Neuronal stem cell (in vitro differentiated cells): ENCODE measurements at regions not wholly inside any gene's neighbourhood (a gene's known extent, or its start where the extent isn't known, plus 50 kb on each side); places are given as distances from the start of the nearest gene placed in this dataset.
A peak's percentile ranks its signal among the peaks of the same experiment; 100 is the strongest.

Source experiments
- DNase-seq: peaks from one replicate; pipeline ENCODE4 v3.0.0-alpha.2; 2013; ENCODE audit warnings: low spot score
- H2AFZ ChIP-seq: one replicate; pipeline ENCODE4 v1.6.1; 2013; ENCODE audit warnings: mild to moderate bottlenecking, low read length, inconsistent platforms
- H2AK5ac ChIP-seq: 2 replicates; pipeline ENCODE4 v1.6.1; 2013; ENCODE audit warnings: low read depth, mild to moderate bottlenecking, inconsistent platforms, low read length, moderate library complexity, mixed read lengths
- H2BK120ac ChIP-seq: 2 replicates; pipeline ENCODE4 v1.6.1; 2013; ENCODE audit warnings: low read depth, mild to moderate bottlenecking, inconsistent platforms, low read length, moderate library complexity, mixed read lengths
- H2BK12ac ChIP-seq: one replicate; pipeline ENCODE4 v1.6.1; 2013; ENCODE audit warnings: low read length, inconsistent platforms
- H2BK15ac ChIP-seq: 2 replicates; pipeline ENCODE4 v1.6.1; 2013; ENCODE audit warnings: mild to moderate bottlenecking, low read length, inconsistent platforms, mixed read lengths
- H2BK5ac ChIP-seq: one replicate; pipeline ENCODE4 v1.6.1; 2013; ENCODE audit warnings: inconsistent platforms, mild to moderate bottlenecking, low read length, moderate library complexity
- H3K14ac ChIP-seq: one replicate; pipeline ENCODE4 v1.6.1; 2013; ENCODE audit warnings: low read length, inconsistent platforms
- H3K18ac ChIP-seq: 2 replicates; pipeline ENCODE4 v1.6.1; 2013; ENCODE audit warnings: low read length, inconsistent platforms
- H3K23ac ChIP-seq: 2 replicates; pipeline ENCODE4 v1.6.1; 2013; ENCODE audit warnings: low read depth, mild to moderate bottlenecking, mixed read lengths, low read length, inconsistent platforms; ENCODE audit not compliant: poor library complexity
- H3K27ac ChIP-seq: replicated peaks from 3 replicates; pipeline ENCODE4 v1.5.1; 2013; ENCODE audit warnings: low read length, inconsistent platforms
- H3K27me3 ChIP-seq, 3 experiments: 2 replicates each; pipeline ENCODE4 v1.6.1; 2013; ENCODE audit warnings: low read length in 3 of 3, mild to moderate bottlenecking in 2 of 3, inconsistent platforms in 1 of 3, low read depth in 1 of 3, mixed read lengths in 1 of 3, moderate library complexity in 1 of 3; ENCODE audit not compliant: control insufficient read depth in 3 of 3, insufficient read depth in 3 of 3
- H3K36me3 ChIP-seq, 2 donors: replicated peaks in 1 of 2; 2 replicates each; pipeline ENCODE4 v1.6.1; 2013; ENCODE audit warnings: low read length in 2 of 2; ENCODE audit not compliant: control insufficient read depth in 2 of 2, insufficient read depth in 2 of 2
- H3K4ac ChIP-seq: 2 replicates; pipeline ENCODE4 v1.6.1; 2013; ENCODE audit warnings: inconsistent platforms, mild to moderate bottlenecking, low read length, moderate library complexity
- H3K4me1 ChIP-seq, 2 donors: 1 replicate in 1 of 2; 2 replicates in 1 of 2; pipeline ENCODE4 v1.6.1; 2013; ENCODE audit warnings: low read length in 2 of 2, low read depth in 1 of 2; ENCODE audit not compliant: control insufficient read depth in 2 of 2, insufficient read depth in 1 of 2
- H3K4me2 ChIP-seq: one replicate; pipeline ENCODE4 v1.6.1; 2013; ENCODE audit warnings: mild to moderate bottlenecking, low read length, inconsistent platforms; ENCODE audit not compliant: insufficient read depth, poor library complexity, severe bottlenecking
- H3K4me3 ChIP-seq, 2 donors: 2 replicates each; pipeline ENCODE4 v1.5.1; 2013; ENCODE audit warnings: low read length in 2 of 2, mild to moderate bottlenecking in 2 of 2, inconsistent platforms in 1 of 2, moderate library complexity in 1 of 2
- H3K79me1 ChIP-seq: one replicate; pipeline ENCODE4 v1.6.1; 2013; ENCODE audit warnings: low read depth, mild to moderate bottlenecking, inconsistent platforms, low read length, moderate library complexity
- H3K9ac ChIP-seq: one replicate; pipeline ENCODE4 v1.6.1; 2013; ENCODE audit warnings: mild to moderate bottlenecking, low read depth, low read length, inconsistent platforms; ENCODE audit not compliant: poor library complexity
- H3K9me3 ChIP-seq, 2 donors: replicated peaks in 1 of 2; 2 replicates each; pipeline versions ENCODE3 to v1.6.1; 2013; ENCODE audit warnings: low read length in 2 of 2, mild to moderate bottlenecking in 2 of 2, inconsistent platforms in 1 of 2, low read depth in 1 of 2, mixed read lengths in 1 of 2, moderate library complexity in 1 of 2; ENCODE audit not compliant: control insufficient read depth in 2 of 2, insufficient read depth in 1 of 2
- H4K8ac ChIP-seq: one replicate; pipeline ENCODE4 v1.6.1; 2013; ENCODE audit warnings: low read depth, mild to moderate bottlenecking, inconsistent platforms, low read length, moderate library complexity
- H4K91ac ChIP-seq: one replicate; pipeline ENCODE4 v1.6.1; 2013; ENCODE audit warnings: low read length, low read depth, mild to moderate bottlenecking, inconsistent platforms; ENCODE audit not compliant: poor library complexity
- WGBS, 2 donors: extraction: QIAGEN DNeasy Blood & Tissue Kit; methylation state at CpG; one replicate each; pipeline ENCODE4 v1.1.7; 2013; ENCODE audit warnings: missing lambda C conversion rate in 2 of 2, mixed read lengths in 1 of 2; ENCODE audit not compliant: insufficient read length in 2 of 2, insufficient replicate concordance in 1 of 2; ENCODE audit errors: extremely low coverage in 2 of 2; 5-methylcytosine and 5-hydroxymethylcytosine counted together

- H3K27me3 ChIP-seq = peaks cover 0 to 4% (median 0%) of the 10 kb centered on the region in 3 experiments
- H3K4me1 ChIP-seq = no peaks in the 10 kb centered on the region
- no peak overlapping the region for H4K91ac ChIP-seq
- no peak overlapping the region for H2BK120ac ChIP-seq
- H3K14ac ChIP-seq = no peak overlapping the region
- H2BK5ac ChIP-seq = no peak overlapping the region
- no peak overlapping the region for H2AK5ac ChIP-seq
- no peaks in the 10 kb centered on the region for H3K79me1 ChIP-seq
- DNase-seq = no peak
- no peaks in the 10 kb centered on the region for H3K36me3 ChIP-seq
- no peak overlapping the region for H3K23ac ChIP-seq
- no CpG with 5 or more reads among the region's 3 CpGs for WGBS, 2 donors
- H4K8ac ChIP-seq = no peak overlapping the region
- no peak overlapping the region for H2BK12ac ChIP-seq
- peaks cover 0 to 5% of the 10 kb centered on the region in 2 donors for H3K9me3 ChIP-seq
- no peak overlapping the region for H3K4me3 ChIP-seq
- H3K4ac ChIP-seq = no peak overlapping the region
- peak overlapping the region; percentile 62 for H3K18ac ChIP-seq
- H2BK15ac ChIP-seq = no peak overlapping the region
- H2AFZ ChIP-seq = no peak overlapping the region
- no peak overlapping the region for H3K4me2 ChIP-seq
- H3K27ac ChIP-seq = no peak overlapping the region
- H3K9ac ChIP-seq = no peak overlapping the region
Measured at GRCh38 chr6:1510239-1510638, 99.5 kb upstream of the FOXC1 start.

- no peak overlapping the region for H2BK12ac ChIP-seq
- no peak overlapping the region for H3K9ac ChIP-seq
- H3K4me2 ChIP-seq = no peak overlapping the region
- no peak overlapping the region for H3K27ac ChIP-seq
- H4K8ac ChIP-seq = no peak overlapping the region
- no peak overlapping the region for H2BK15ac ChIP-seq
- H3K18ac ChIP-seq = no peak overlapping the region
- H3K79me1 ChIP-seq = no peaks in the 10 kb centered on the region
- H2AK5ac ChIP-seq = no peak overlapping the region
- H2AFZ ChIP-seq = no peak overlapping the region
- H3K4ac ChIP-seq = no peak overlapping the region
- H3K9me3 ChIP-seq = peaks cover 0 to 5% of the 10 kb centered on the region in 2 donors
- WGBS, 2 donors = no CpG with 5 or more reads among the region's 3 CpGs
- no peak overlapping the region for H3K23ac ChIP-seq
- no peak overlapping the region for H2BK5ac ChIP-seq
- peaks cover 0 to 4% (median 0%) of the 10 kb centered on the region in 3 experiments for H3K27me3 ChIP-seq
- no peak overlapping the region for H2BK120ac ChIP-seq
- DNase-seq = no peak
- H4K91ac ChIP-seq = no peak overlapping the region
- no peak overlapping the region for H3K14ac ChIP-seq
- no peak overlapping the region for H3K4me3 ChIP-seq
- no peaks in the 10 kb centered on the region for H3K4me1 ChIP-seq
- no peaks in the 10 kb centered on the region for H3K36me3 ChIP-seq
Measured at GRCh38 chr6:1513215-1513780, 96.4 kb upstream of the FOXC1 start.

- no peak overlapping the region for H3K4me3 ChIP-seq
- no peak overlapping the region for H2BK5ac ChIP-seq
- H3K9ac ChIP-seq = no peak overlapping the region
- no peak overlapping the region for H2AK5ac ChIP-seq
- no peak for DNase-seq
- H3K79me1 ChIP-seq = no peaks in the 10 kb centered on the region
- H3K27me3 ChIP-seq = peaks cover 0 to 4% (median 0%) of the 10 kb centered on the region in 3 experiments
- H3K4me1 ChIP-seq = no peaks in the 10 kb centered on the region
- H3K23ac ChIP-seq = no peak overlapping the region
- no peak overlapping the region for H4K8ac ChIP-seq
- H3K18ac ChIP-seq = no peak overlapping the region
- no CpG with 5 or more reads among the region's 3 CpGs for WGBS, 2 donors
- H2BK12ac ChIP-seq = no peak overlapping the region
- H3K36me3 ChIP-seq = no peaks in the 10 kb centered on the region
- no peak overlapping the region for H3K27ac ChIP-seq
- no peak overlapping the region for H2BK120ac ChIP-seq
- peaks cover 0 to 5% of the 10 kb centered on the region in 2 donors for H3K9me3 ChIP-seq
- H2BK15ac ChIP-seq = no peak overlapping the region
- H3K14ac ChIP-seq = no peak overlapping the region
- H3K4ac ChIP-seq = no peak overlapping the region
- no peak overlapping the region for H3K4me2 ChIP-seq
- no peak overlapping the region for H2AFZ ChIP-seq
- H4K91ac ChIP-seq = no peak overlapping the region
Measured at GRCh38 chr6:1514078-1514477, 95.6 kb upstream of the FOXC1 start.

GRCh38 chr6:1515280-1515679 is 94.4 kb upstream of the FOXC1 start:
- Histone ChIP-seq H3K23ac (no peak overlapping the region), H2BK5ac (no peak overlapping the region), H3K14ac (no peak overlapping the region), H2AFZ (no peak overlapping the region), H3K4me3 (no peak overlapping the region), H3K9ac (no peak overlapping the region), H2BK12ac (no peak overlapping the region), H2BK120ac (no peak overlapping the region), H3K4ac (no peak overlapping the region), H3K4me2 (no peak overlapping the region), H3K4me1 (no peaks in the 10 kb centered on the region), H3K18ac (peak overlapping the region; percentile 14), H2BK15ac (no peak overlapping the region), H3K9me3 (peaks cover 0 to under 1% of the 10 kb centered on the region in 2 donors), H4K8ac (no peak overlapping the region), H3K79me1 (no peaks in the 10 kb centered on the region), H4K91ac (no peak overlapping the region), H3K27me3 (peaks cover 0 to 4% (median 0%) of the 10 kb centered on the region in 3 experiments), H3K36me3 (no peaks in the 10 kb centered on the region), H3K27ac (no peak overlapping the region), H2AK5ac (no peak overlapping the region)
- WGBS, 2 donors = no CpG with 5 or more reads among the region's 31 CpGs
- no peak for DNase-seq
